Activated B cell treated with CpG ODN at 0.5 μM for 24 hours (primary cell): ENCODE measurements at regions not wholly inside any gene's neighbourhood (a gene's known extent, or its start where the extent isn't known, plus 50 kb on each side); places are given as distances from the start of the nearest gene placed in this dataset.

Source experiments
- ATAC-seq: fragments of 200-7000 bp; cut with Tn5 transposase; one replicate; pipeline ENCODE4 v1.10.0; 2021; ENCODE audit warnings: low read depth, mild to moderate bottlenecking, moderate library complexity
- CTCF ChIA-PET: fragments of 350-600 bp; sonication (Branson Sonifier 250); formaldehyde crosslinking; loops from one replicate; lab custom pipeline; 2021; ENCODE audit warnings: antibody characterized with exemption; lab: Charles Lee
- POLR2A ChIA-PET: fragments of 350-600 bp; sonication (Branson Sonifier 250); formaldehyde crosslinking; loops from one replicate; lab custom pipeline; 2021; ENCODE audit warnings: antibody characterized with exemption; lab: Charles Lee
- DNase-seq: peaks from one replicate; pipeline ENCODE4 v3.0.0; 2022
- H3K27ac Mint-ChIP-seq: one replicate; pipeline ENCODE4 v1.8.0; 2020; ENCODE audit warnings: mixed read lengths
- H3K27me3 Mint-ChIP-seq: one replicate; pipeline ENCODE4 v1.8.0; 2021; ENCODE audit warnings: mixed read lengths
- H3K36me3 Mint-ChIP-seq: one replicate; pipeline ENCODE4 v1.8.0; 2021; ENCODE audit warnings: low read depth, mixed read lengths
- H3K4me1 Mint-ChIP-seq: one replicate; pipeline ENCODE4 v1.8.0; 2021; ENCODE audit warnings: mixed read lengths
- H3K4me3 Mint-ChIP-seq: one replicate; pipeline ENCODE4 v1.8.0; 2020; ENCODE audit warnings: mild to moderate bottlenecking, mixed read lengths
- H3K9me3 Mint-ChIP-seq: one replicate; pipeline ENCODE4 v1.8.0; 2020; ENCODE audit warnings: mixed read lengths
- CTCF ChIP-seq: fragments of 200-600 bp; IDR thresholded peaks from one replicate; pipeline ENCODE4 v1.8.0; 2022; ENCODE audit warnings: antibody characterized with exemption, mild to moderate bottlenecking
- intact Hi-C: fragments of 100-400 bp; cut with micrococcal nuclease; formaldehyde crosslinking; loops from one replicate; pipeline ENCODE4 v1.15.1; 2024

GRCh38 chr4:123891881-123892280 is 495.3 kb downstream of the SPRY1 start:
- intact Hi-C loops, result no loop called here
- H3K27ac Mint-ChIP-seq, result no peak overlapping the region
- no peaks in the 10 kb centered on the region for H3K9me3 Mint-ChIP-seq
- TF ChIP-seq CTCF, result no peak
- no peaks in the 10 kb centered on the region for H3K27me3 Mint-ChIP-seq
- no peaks in the 10 kb centered on the region for H3K4me1 Mint-ChIP-seq
- H3K36me3 Mint-ChIP-seq, result no peaks in the 10 kb centered on the region
- POLR2A ChIA-PET, result no interaction called here
- ATAC-seq, result no peak
- CTCF ChIA-PET, result interaction anchor here (1.2 kb wide), 1 partner anchor 42 kb away, joined by 3 read pairs; no protein-coding TSS in a partner anchor
- no peak for DNase-seq
- H3K4me3 Mint-ChIP-seq, result no peak overlapping the region

- ChIA-PET CTCF (interaction anchor here (1.2 kb wide), 1 partner anchor 42 kb away, joined by 3 read pairs; no protein-coding TSS in a partner anchor), POLR2A (no interaction called here)
- H3K27me3 Mint-ChIP-seq, result no peaks in the 10 kb centered on the region
- no peak for TF ChIP-seq CTCF
- no peaks in the 10 kb centered on the region for H3K9me3 Mint-ChIP-seq
- H3K4me1 Mint-ChIP-seq, result no peaks in the 10 kb centered on the region
- DNase-seq (no peak), ATAC-seq (no peak)
- no peak overlapping the region for H3K27ac Mint-ChIP-seq
- intact Hi-C loops, result no loop called here
- H3K4me3 Mint-ChIP-seq, result no peak overlapping the region
- no peaks in the 10 kb centered on the region for H3K36me3 Mint-ChIP-seq
Observed at GRCh38 chr4:123892368-123892976, 495.9 kb downstream of the SPRY1 start.

- no peaks in the 10 kb centered on the region for H3K9me3 Mint-ChIP-seq
- TF ChIP-seq CTCF, result no peak
- CTCF ChIA-PET, result no interaction called here
- POLR2A ChIA-PET, result no interaction called here
- H3K27ac Mint-ChIP-seq, result no peak overlapping the region
- no peaks in the 10 kb centered on the region for H3K27me3 Mint-ChIP-seq
- no peak for DNase-seq
- intact Hi-C loops, result no loop called here
- H3K36me3 Mint-ChIP-seq, result no peaks in the 10 kb centered on the region
- no peaks in the 10 kb centered on the region for H3K4me1 Mint-ChIP-seq
- ATAC-seq, result no peak
- no peak overlapping the region for H3K4me3 Mint-ChIP-seq
Observed at GRCh38 chr4:123893011-123893981, 496.7 kb downstream of the SPRY1 start.

GRCh38 chr4:123896446-123897071 is 500.0 kb downstream of the SPRY1 start:
- intact Hi-C loops, result no loop called here
- no peak for TF ChIP-seq CTCF
- ATAC-seq (no peak), DNase-seq (no peak)
- H3K4me3 Mint-ChIP-seq, result no peak overlapping the region
- ChIA-PET POLR2A (no interaction called here), CTCF (no interaction called here)
- H3K9me3 Mint-ChIP-seq, result no peaks in the 10 kb centered on the region
- H3K36me3 Mint-ChIP-seq, result no peaks in the 10 kb centered on the region
- no peaks in the 10 kb centered on the region for H3K27me3 Mint-ChIP-seq
- no peaks in the 10 kb centered on the region for H3K4me1 Mint-ChIP-seq
- no peak overlapping the region for H3K27ac Mint-ChIP-seq
